Epithelial cell of esophagus (primary cell): ENCODE measurements at regions not wholly inside any gene's neighbourhood (a gene's known extent, or its start where the extent isn't known, plus 50 kb on each side); places are given as distances from the start of the nearest gene placed in this dataset.
A peak's percentile ranks its signal among the peaks of the same experiment; 100 is the strongest.

Experiments used
- DNase-seq: peaks from one replicate; pipeline ENCODE4 v3.0.0; 2010; ENCODE audit warnings: low read depth
- H3K4me3 ChIP-seq: 2 replicates; pipeline ENCODE4 v1.5.1; 2011; ENCODE audit warnings: mild to moderate bottlenecking, low read length, control low read depth
- CTCF ChIP-seq: IDR thresholded peaks from 2 replicates; pipeline ENCODE4 v1.5.1; 2011; ENCODE audit warnings: low read depth, mild to moderate bottlenecking, low read length, control low read depth, inconsistent platforms; ENCODE audit not compliant: insufficient read depth; ENCODE audit errors: missing control alignments

DNA sequence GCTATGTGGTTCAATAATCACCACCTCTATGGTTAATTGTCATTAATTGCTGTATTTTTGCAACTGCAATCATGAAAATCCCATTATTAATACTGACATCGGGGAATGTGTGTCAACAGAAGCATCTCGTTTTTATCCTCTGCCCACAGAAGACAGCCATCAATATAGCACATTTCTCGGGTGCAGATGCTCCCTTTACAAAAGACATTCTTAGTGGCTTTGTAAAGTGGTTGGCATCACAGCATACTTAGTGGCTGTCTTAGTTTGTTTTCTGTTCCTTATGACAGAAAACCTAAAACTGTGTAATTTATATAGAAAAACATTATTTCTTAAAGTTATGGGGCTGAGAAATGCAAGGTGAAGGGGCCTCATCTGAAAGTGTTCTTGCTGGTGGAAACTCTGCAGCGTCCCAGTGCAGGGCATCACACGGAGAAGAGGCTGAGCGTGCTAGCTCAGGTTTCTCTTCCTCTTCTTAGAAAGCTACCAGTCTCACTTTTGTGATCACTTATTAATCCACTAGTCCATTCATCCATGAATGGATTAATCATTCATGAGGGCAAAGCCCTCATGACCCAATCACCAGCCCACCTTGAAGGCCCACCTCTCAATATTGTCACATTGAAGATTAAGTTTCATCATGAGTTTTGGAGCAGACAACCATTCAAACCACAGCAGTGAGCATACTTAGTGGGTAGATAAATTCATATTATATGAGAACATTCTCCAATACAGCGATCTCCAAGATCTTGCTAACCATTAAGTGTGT, 1067.7 kb upstream of the PABPC4L start:
- H3K4me3 ChIP-seq, result no peak overlapping the region
- no peak for DNase-seq
- TF ChIP-seq CTCF, result no peak

- H3K4me3 ChIP-seq, result no peak overlapping the region
- DNase-seq, result no peak
- TF ChIP-seq CTCF, result no peak
Measured at GRCh38 chr4:135268369-135268768, 1066.8 kb upstream of the PABPC4L start.

- H3K4me3 ChIP-seq, result no peak overlapping the region
- TF ChIP-seq CTCF, result no peak
- DNase-seq, result peak; percentile 3
Measured at GRCh38 chr4:135267148-135267865, 1065.7 kb upstream of the PABPC4L start.

DNA sequence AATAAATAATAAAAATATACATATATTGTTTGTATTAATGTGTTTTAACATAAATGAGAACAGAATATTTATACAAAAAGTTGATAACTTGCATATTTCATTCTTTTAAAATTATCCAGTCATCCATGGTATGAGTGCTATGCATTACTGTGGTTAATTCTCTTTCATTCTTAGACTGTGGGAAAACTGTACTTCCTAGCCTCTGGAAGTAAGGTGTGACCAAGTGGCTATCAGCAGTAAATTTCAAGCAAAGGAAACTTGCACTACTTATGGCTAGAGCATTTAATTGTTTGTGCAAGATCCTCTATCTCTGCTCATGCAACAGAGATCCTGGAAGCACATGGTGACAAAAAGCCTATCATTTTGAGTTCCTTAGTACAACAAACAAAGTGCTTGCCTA, 1054.5 kb upstream of the PABPC4L start:
- no peak for DNase-seq
- no peak for TF ChIP-seq CTCF
- no peak overlapping the region for H3K4me3 ChIP-seq

GRCh38 chr4:135250040-135250439, 1048.5 kb upstream of the PABPC4L start:
- H3K4me3 ChIP-seq, result no peak overlapping the region
- TF ChIP-seq CTCF, result no peak
- no peak for DNase-seq

- DNase-seq, result no peak
- no peak overlapping the region for H3K4me3 ChIP-seq
- no peak for TF ChIP-seq CTCF
Measured at GRCh38 chr4:135249024-135249423, 1047.4 kb upstream of the PABPC4L start.
